Glutamatergic neuron (in vitro differentiated cells): ENCODE measurements at regions not wholly inside any gene's neighbourhood (a gene's known extent, or its start where the extent isn't known, plus 50 kb on each side); places are given as distances from the start of the nearest gene placed in this dataset.

Experiments
- DNase-seq: peaks from one replicate; pipeline ENCODE4 v3.0.0; 2022
- H3K27ac Mint-ChIP-seq: one replicate; pipeline ENCODE4 v1.8.0; 2020; ENCODE audit warnings: mild to moderate bottlenecking, mixed read lengths, inconsistent platforms; ENCODE audit not compliant: unreplicated experiment
- H3K27me3 Mint-ChIP-seq: one replicate; pipeline ENCODE4 v1.8.0; 2020; ENCODE audit warnings: mild to moderate bottlenecking, moderate library complexity, mixed read lengths, inconsistent platforms; ENCODE audit not compliant: unreplicated experiment
- H3K36me3 Mint-ChIP-seq: one replicate; pipeline ENCODE4 v1.8.0; 2020; ENCODE audit warnings: mild to moderate bottlenecking, mixed read lengths, inconsistent platforms; ENCODE audit not compliant: unreplicated experiment
- H3K4me1 Mint-ChIP-seq: one replicate; pipeline ENCODE4 v1.8.0; 2020; ENCODE audit warnings: mild to moderate bottlenecking, low read depth, mixed read lengths, inconsistent platforms; ENCODE audit not compliant: unreplicated experiment
- H3K4me3 Mint-ChIP-seq: one replicate; pipeline ENCODE4 v1.8.0; 2020; ENCODE audit warnings: mild to moderate bottlenecking, mixed read lengths, inconsistent platforms; ENCODE audit not compliant: unreplicated experiment
- H3K9me3 Mint-ChIP-seq: one replicate; pipeline ENCODE4 v1.8.0; 2020; ENCODE audit warnings: mild to moderate bottlenecking, moderate library complexity, mixed read lengths, inconsistent platforms; ENCODE audit not compliant: unreplicated experiment
- TF ChIP-seq, protein P1 (sequence below): fragments of 200-600 bp; sonication (generic); IDR thresholded peaks from one replicate; pipeline ENCODE4 v1.5.0; 2021; ENCODE audit not compliant: partially characterized antibody, unreplicated experiment

GRCh38 chr12:74794522-74794921 lies 256.9 kb downstream of the ATXN7L3B start:
- Mint-ChIP-seq H3K27ac (no peak overlapping the region), H3K4me1 (no peaks in the 10 kb centered on the region), H3K4me3 (no peak overlapping the region), H3K9me3 (no peaks in the 10 kb centered on the region), H3K36me3 (no peaks in the 10 kb centered on the region), H3K27me3 (no peaks in the 10 kb centered on the region)
- no peak for DNase-seq
- TF ChIP-seq, protein P1, sequence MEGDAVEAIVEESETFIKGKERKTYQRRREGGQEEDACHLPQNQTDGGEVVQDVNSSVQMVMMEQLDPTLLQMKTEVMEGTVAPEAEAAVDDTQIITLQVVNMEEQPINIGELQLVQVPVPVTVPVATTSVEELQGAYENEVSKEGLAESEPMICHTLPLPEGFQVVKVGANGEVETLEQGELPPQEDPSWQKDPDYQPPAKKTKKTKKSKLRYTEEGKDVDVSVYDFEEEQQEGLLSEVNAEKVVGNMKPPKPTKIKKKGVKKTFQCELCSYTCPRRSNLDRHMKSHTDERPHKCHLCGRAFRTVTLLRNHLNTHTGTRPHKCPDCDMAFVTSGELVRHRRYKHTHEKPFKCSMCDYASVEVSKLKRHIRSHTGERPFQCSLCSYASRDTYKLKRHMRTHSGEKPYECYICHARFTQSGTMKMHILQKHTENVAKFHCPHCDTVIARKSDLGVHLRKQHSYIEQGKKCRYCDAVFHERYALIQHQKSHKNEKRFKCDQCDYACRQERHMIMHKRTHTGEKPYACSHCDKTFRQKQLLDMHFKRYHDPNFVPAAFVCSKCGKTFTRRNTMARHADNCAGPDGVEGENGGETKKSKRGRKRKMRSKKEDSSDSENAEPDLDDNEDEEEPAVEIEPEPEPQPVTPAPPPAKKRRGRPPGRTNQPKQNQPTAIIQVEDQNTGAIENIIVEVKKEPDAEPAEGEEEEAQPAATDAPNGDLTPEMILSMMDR = no peak

DNA sequence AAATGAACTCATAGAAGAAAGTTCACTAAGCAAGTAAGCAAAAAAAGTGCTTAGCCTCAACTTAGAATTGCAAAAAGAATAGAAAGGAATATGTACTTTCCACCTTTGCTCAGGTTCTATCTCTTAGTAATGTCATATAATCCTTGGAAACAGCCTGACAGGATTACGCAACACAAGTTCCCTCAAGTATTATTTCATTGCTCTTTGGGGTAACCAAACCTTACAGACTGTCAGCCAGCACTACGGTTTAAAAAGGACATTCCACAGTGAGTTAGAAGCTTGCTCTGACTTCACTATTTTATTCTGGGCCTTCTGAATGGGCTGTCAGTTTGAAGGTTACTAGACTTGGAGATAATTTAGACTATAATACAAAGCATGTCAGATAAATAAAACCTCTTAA lies 264.0 kb downstream of the ATXN7L3B start:
- Mint-ChIP-seq H3K36me3 (no peaks in the 10 kb centered on the region), H3K9me3 (peaks cover 2% of the 10 kb centered on the region), H3K4me3 (no peak overlapping the region), H3K4me1 (peaks cover 5% of the 10 kb centered on the region), H3K27ac (no peak overlapping the region), H3K27me3 (no peaks in the 10 kb centered on the region)
- no peak for DNase-seq
- TF ChIP-seq, protein P1 = no peak

DNA sequence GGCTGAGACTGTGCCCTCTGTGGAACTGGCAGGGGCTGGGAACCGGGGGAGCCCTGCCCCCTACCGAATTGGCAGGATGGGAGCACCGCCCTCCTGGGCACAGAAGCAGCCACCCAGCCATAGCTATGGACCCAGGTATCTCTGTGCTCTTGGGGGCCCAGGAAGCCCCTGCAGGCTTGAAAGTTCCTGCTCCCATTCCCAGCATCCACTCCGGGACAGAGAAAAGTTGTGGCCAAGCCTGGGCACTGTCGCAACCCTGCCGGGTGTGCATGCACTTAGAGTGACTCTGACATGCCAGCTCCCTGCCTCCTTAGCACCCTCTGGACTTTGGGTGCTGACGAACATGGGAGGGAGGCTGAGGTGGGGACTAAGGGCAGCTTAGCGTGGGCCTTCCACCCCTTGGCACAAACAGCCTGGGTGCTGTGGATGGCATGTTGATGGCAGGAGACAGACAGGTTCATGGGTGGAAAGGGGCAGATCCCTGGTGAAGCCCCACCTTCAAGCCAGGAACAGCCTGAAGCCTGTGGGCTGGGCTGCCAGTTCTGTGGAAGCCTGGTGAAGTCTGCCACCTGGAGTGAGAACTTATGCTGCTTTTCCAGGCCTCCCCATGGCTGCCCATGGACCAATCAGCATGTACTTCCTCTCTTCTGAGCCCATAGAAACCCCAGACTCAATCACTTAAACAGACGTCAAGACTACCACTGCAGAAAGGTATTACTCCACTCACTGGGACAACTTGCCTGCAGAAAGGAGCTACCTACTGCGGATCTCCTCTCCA lies 279.0 kb downstream of the ATXN7L3B start:
- no peak for DNase-seq
- no peak overlapping the region for H3K4me3 Mint-ChIP-seq
- TF ChIP-seq, protein P1 = no peak
- no peaks in the 10 kb centered on the region for H3K4me1 Mint-ChIP-seq
- no peaks in the 10 kb centered on the region for H3K36me3 Mint-ChIP-seq
- H3K27ac Mint-ChIP-seq = no peak overlapping the region
- peaks cover 3% of the 10 kb centered on the region for H3K9me3 Mint-ChIP-seq
- H3K27me3 Mint-ChIP-seq = no peaks in the 10 kb centered on the region

GRCh38 chr12:74817499-74817898 lies 279.9 kb downstream of the ATXN7L3B start:
- Mint-ChIP-seq H3K4me3 (no peak overlapping the region), H3K9me3 (peaks cover 3% of the 10 kb centered on the region), H3K27me3 (no peaks in the 10 kb centered on the region), H3K27ac (no peak overlapping the region), H3K4me1 (no peaks in the 10 kb centered on the region), H3K36me3 (no peaks in the 10 kb centered on the region)
- TF ChIP-seq, protein P1 = no peak
- DNase-seq = no peak

GRCh38 chr12:74818412-74818811 lies 280.8 kb downstream of the ATXN7L3B start:
- no peaks in the 10 kb centered on the region for H3K27me3 Mint-ChIP-seq
- H3K9me3 Mint-ChIP-seq = peaks cover 3% of the 10 kb centered on the region
- no peaks in the 10 kb centered on the region for H3K4me1 Mint-ChIP-seq
- no peak for DNase-seq
- no peak overlapping the region for H3K4me3 Mint-ChIP-seq
- no peaks in the 10 kb centered on the region for H3K36me3 Mint-ChIP-seq
- TF ChIP-seq, protein P1 = no peak
- H3K27ac Mint-ChIP-seq = no peak overlapping the region
